H9 (cell line): ENCODE measurements at regions not wholly inside any gene's neighbourhood (a gene's known extent, or its start where the extent isn't known, plus 50 kb on each side); places are given as distances from the start of the nearest gene placed in this dataset.
"Not testable (repeated sequence)": the region's sequence is repeated elsewhere in the genome, so short reads cannot be mapped to it uniquely, and the experiment has no call there.

ENCODE experiments used
- DNase-seq: peaks from one replicate; pipeline ENCODE4 v3.0.0-alpha.2; 2017
- H2AFZ ChIP-seq: one replicate; pipeline ENCODE4 v1.6.1; 2013; ENCODE audit warnings: mild to moderate bottlenecking, low read length, control low read depth, moderate library complexity
- H2AK5ac ChIP-seq: 2 replicates; pipeline ENCODE4 v1.6.1; 2013; ENCODE audit warnings: low read length, control low read depth, mixed read lengths; ENCODE audit not compliant: insufficient read length
- H2BK120ac ChIP-seq: one replicate; pipeline ENCODE4 v1.6.1; 2013; ENCODE audit warnings: low read depth, mild to moderate bottlenecking, low read length, control low read depth, inconsistent platforms; ENCODE audit not compliant: poor library complexity, severe bottlenecking
- H2BK12ac ChIP-seq: 2 replicates; pipeline ENCODE4 v1.6.1; 2013; ENCODE audit warnings: low read length, control low read depth, mixed read lengths, low read depth; ENCODE audit not compliant: insufficient read length
- H2BK15ac ChIP-seq: 2 replicates; pipeline ENCODE4 v1.6.1; 2013; ENCODE audit warnings: low read depth, low read length, control low read depth
- H2BK20ac ChIP-seq: one replicate; pipeline ENCODE4 v1.6.1; 2013; ENCODE audit warnings: low read depth, mild to moderate bottlenecking, low read length, control low read depth, inconsistent platforms; ENCODE audit not compliant: poor library complexity, severe bottlenecking
- H2BK5ac ChIP-seq: 2 replicates; pipeline ENCODE4 v1.6.1; 2013; ENCODE audit warnings: low read length, control low read depth, mixed read lengths; ENCODE audit not compliant: insufficient read length
- H3K14ac ChIP-seq: 2 replicates; pipeline ENCODE4 v1.6.1; 2013; ENCODE audit warnings: low read length, control low read depth; ENCODE audit not compliant: insufficient read depth
- H3K18ac ChIP-seq: 2 replicates; pipeline ENCODE4 v1.6.1; 2013; ENCODE audit warnings: low read depth, mild to moderate bottlenecking, mixed read lengths, low read length, control low read depth; ENCODE audit not compliant: insufficient read length
- H3K23ac ChIP-seq: 2 replicates; pipeline ENCODE4 v1.6.1; 2013; ENCODE audit warnings: low read length, control low read depth, mixed read lengths, low read depth; ENCODE audit not compliant: insufficient read length
- H3K23me2 ChIP-seq: 2 replicates; pipeline ENCODE4 v1.6.1; 2013; ENCODE audit warnings: low read depth, mild to moderate bottlenecking, mixed read lengths, low read length, control low read depth; ENCODE audit not compliant: insufficient read length, poor library complexity, severe bottlenecking
- H3K27ac ChIP-seq: 2 replicates; pipeline ENCODE4 v1.5.1; 2013; ENCODE audit warnings: low read length, control low read depth, mixed read lengths, low read depth; ENCODE audit not compliant: insufficient read length
- H3K27me3 ChIP-seq: 2 replicates; pipeline ENCODE4 v1.6.1; 2013; ENCODE audit warnings: low read length, control low read depth, inconsistent platforms; ENCODE audit not compliant: insufficient read depth
- H3K4ac ChIP-seq: 2 replicates; pipeline ENCODE4 v1.6.1; 2013; ENCODE audit warnings: low read depth, mild to moderate bottlenecking, control low read depth, inconsistent platforms, low read length, moderate library complexity
- H3K4me1 ChIP-seq: 2 replicates; pipeline ENCODE4 v1.6.1; 2013; ENCODE audit warnings: low read length, control low read depth, inconsistent platforms; ENCODE audit not compliant: insufficient read depth
- H3K4me2 ChIP-seq: 2 replicates; pipeline ENCODE4 v1.6.1; 2013; ENCODE audit warnings: low read length, control low read depth, mixed read lengths; ENCODE audit not compliant: insufficient read length, insufficient read depth
- H3K56ac ChIP-seq: 2 replicates; pipeline ENCODE4 v1.6.1; 2013; ENCODE audit warnings: low read depth, mild to moderate bottlenecking, mixed read lengths, low read length, control low read depth; ENCODE audit not compliant: insufficient read length
- H3K79me1 ChIP-seq: 2 replicates; pipeline ENCODE4 v1.6.1; 2013; ENCODE audit warnings: low read depth, mild to moderate bottlenecking, moderate library complexity, low read length, control low read depth, inconsistent platforms; ENCODE audit not compliant: insufficient read depth, poor library complexity, severe bottlenecking
- H3K79me2 ChIP-seq: 2 replicates; pipeline ENCODE4 v1.6.1; 2013; ENCODE audit warnings: low read length, control low read depth, inconsistent platforms; ENCODE audit not compliant: insufficient read depth
- H3K9ac ChIP-seq: 2 replicates; pipeline ENCODE4 v1.6.1; 2013; ENCODE audit warnings: low read length, control low read depth, mixed read lengths; ENCODE audit not compliant: insufficient read length; ENCODE audit errors: extremely low read depth
- H3K9me3 ChIP-seq: one replicate; pipeline ENCODE4 v1.6.1; 2013; ENCODE audit warnings: low read depth, low read length, inconsistent platforms; ENCODE audit not compliant: control insufficient read depth
- H3T11ph ChIP-seq: one replicate; pipeline ENCODE4 v1.6.1; 2013; ENCODE audit warnings: mild to moderate bottlenecking, low read length, control low read depth, inconsistent platforms
- H4K20me1 ChIP-seq: one replicate; pipeline ENCODE4 v1.6.1; 2013; ENCODE audit not compliant: control insufficient read depth, insufficient read length, insufficient read depth
- H4K5ac ChIP-seq: 2 replicates; pipeline ENCODE4 v1.6.1; 2013; ENCODE audit warnings: low read depth, mild to moderate bottlenecking, mixed read lengths, low read length, control low read depth; ENCODE audit not compliant: insufficient read length
- H4K8ac ChIP-seq: replicated peaks from 2 replicates; pipeline ENCODE4 v1.6.1; 2013; ENCODE audit warnings: low read length, control low read depth, mixed read lengths, low read depth; ENCODE audit not compliant: insufficient read length
- H4K91ac ChIP-seq: 2 replicates; pipeline ENCODE4 v1.6.1; 2013; ENCODE audit warnings: low read depth, mild to moderate bottlenecking, moderate library complexity, mixed read lengths, low read length, control low read depth; ENCODE audit not compliant: insufficient read length
- H3K27ac Mint-ChIP-seq, 3 experiments: 2 replicates in 2 of 3; 3 replicates in 1 of 3; pipeline ENCODE4 v1.8.0; 2020 to 2021; ENCODE audit warnings: mixed read lengths in 3 of 3, mild to moderate bottlenecking in 1 of 3, moderate library complexity in 1 of 3
- H3K27me3 Mint-ChIP-seq: 2 replicates; pipeline ENCODE4 v1.8.0; 2021; ENCODE audit warnings: low read depth, mild to moderate bottlenecking, moderate library complexity, mixed read lengths
- H3K36me3 Mint-ChIP-seq, 3 experiments: 2 replicates in 2 of 3; 3 replicates in 1 of 3; pipeline ENCODE4 v1.8.0; 2020 to 2021; ENCODE audit warnings: low read depth in 3 of 3, mixed read lengths in 3 of 3; ENCODE audit not compliant: insufficient read depth in 1 of 3
- H3K4me1 Mint-ChIP-seq, 2 experiments: 2 replicates each; pipeline ENCODE4 v1.8.0; 2020; ENCODE audit warnings: mixed read lengths in 2 of 2
- H3K4me3 Mint-ChIP-seq, 2 experiments: 2 replicates in 1 of 2; 3 replicates in 1 of 2; pipeline ENCODE4 v1.8.0; 2020 to 2021; ENCODE audit warnings: mild to moderate bottlenecking in 2 of 2, mixed read lengths in 2 of 2, moderate library complexity in 1 of 2
- H3K9me3 Mint-ChIP-seq, 2 experiments: 2 replicates in 1 of 2; 3 replicates in 1 of 2; pipeline ENCODE4 v1.8.0; 2020; ENCODE audit warnings: mild to moderate bottlenecking in 2 of 2, mixed read lengths in 2 of 2, moderate library complexity in 1 of 2
- CTCF ChIP-seq: fragments of 200-600 bp; sonication (generic); conservative IDR thresholded peaks from 3 replicates; pipeline ENCODE4 v1.8.0; 2021; ENCODE audit warnings: antibody characterized with exemption, mild to moderate bottlenecking
- WGBS: extraction: QIAGEN DNeasy Blood & Tissue Kit; methylation state at CpG from one replicate; pipeline ENCODE4 v1.1.7; 2013; ENCODE audit warnings: missing lambda C conversion rate, low lambda C conversion rate, mixed read lengths; ENCODE audit not compliant: insufficient read length; ENCODE audit errors: extremely low coverage; 5-methylcytosine and 5-hydroxymethylcytosine counted together

- H3K4me3 Mint-ChIP-seq = no peak overlapping the region
- Histone ChIP-seq H3K4ac (no peak overlapping the region), H2BK12ac (no peak overlapping the region), H3K79me1 (no peaks in the 10 kb centered on the region), H3K27me3 (no peaks in the 10 kb centered on the region), H3K56ac (no peak overlapping the region), H4K91ac (no peak overlapping the region), H2AFZ (no peak overlapping the region), H2BK20ac (no peak overlapping the region), H3K4me1 (no peaks in the 10 kb centered on the region), H3K23me2 (no peaks in the 10 kb centered on the region), H4K8ac (no peak overlapping the region), H2BK15ac (no peak overlapping the region), H4K20me1 (no peaks in the 10 kb centered on the region), H3K14ac (no peak overlapping the region), H3K79me2 (no peaks in the 10 kb centered on the region), H3K9ac (no peak overlapping the region), H2BK120ac (no peak overlapping the region), H2BK5ac (no peak overlapping the region), H2AK5ac (no peak overlapping the region), H3K18ac (no peak overlapping the region), H4K5ac (no peak overlapping the region), H3K4me2 (no peak overlapping the region), H3K27ac (no peak overlapping the region), H3T11ph (no peak overlapping the region), H3K9me3 (no peaks in the 10 kb centered on the region), H3K23ac (no peak overlapping the region)
- H3K27me3 Mint-ChIP-seq = no peaks in the 10 kb centered on the region
- peaks cover 8 to 11% of the 10 kb centered on the region in 2 experiments; a peak in 4 of 5 replicates for H3K9me3 Mint-ChIP-seq
- WGBS = no CpG with 5 or more reads among the region's 1 CpG
- H3K27ac Mint-ChIP-seq = no peak overlapping the region
- peaks cover 0 to 8% (median 3%) of the 10 kb centered on the region in 3 experiments; a peak in 1 of 7 replicates for H3K36me3 Mint-ChIP-seq
- DNase-seq = no peak
- no peak for TF ChIP-seq CTCF
- H3K4me1 Mint-ChIP-seq = no peaks in the 10 kb centered on the region
Observed at GRCh38 chr5:53411388-53411787, 69.0 kb upstream of the FST start.

- H3K56ac ChIP-seq, H2AK5ac ChIP-seq, H3K9me3 Mint-ChIP-seq, H2BK20ac ChIP-seq, H3K4me2 ChIP-seq, H3K79me2 ChIP-seq, H2BK15ac ChIP-seq, H3K4me1 Mint-ChIP-seq, H3K9me3 ChIP-seq, H4K20me1 ChIP-seq, H4K91ac ChIP-seq, H3K23me2 ChIP-seq, H3K18ac ChIP-seq, H2BK120ac ChIP-seq, H2BK12ac ChIP-seq, H3K36me3 Mint-ChIP-seq, DNase-seq, H3K27me3 ChIP-seq, H3K4ac ChIP-seq, H4K8ac ChIP-seq, H3K4me3 Mint-ChIP-seq, H2AFZ ChIP-seq, H3K9ac ChIP-seq, H3K14ac ChIP-seq, H3K27ac ChIP-seq, H3K23ac ChIP-seq, H3K27me3 Mint-ChIP-seq, H3K79me1 ChIP-seq, H3T11ph ChIP-seq, H3K4me1 ChIP-seq, H3K27ac Mint-ChIP-seq, H4K5ac ChIP-seq, H2BK5ac ChIP-seq: not testable (repeated sequence)
- WGBS = no CpG with 5 or more reads among the region's 5 CpGs
Observed at GRCh38 chr5:53412499-53412898, 67.9 kb upstream of the FST start.
